GM12878 (cell line): ENCODE measurements at regions not wholly inside any gene's neighbourhood (a gene's known extent, or its start where the extent isn't known, plus 50 kb on each side); places are given as distances from the start of the nearest gene placed in this dataset.

Experiments used
- ATF3 ChIP-seq: IDR thresholded peaks from 2 replicates; pipeline ENCODE4 v1.6.1; 2011; ENCODE audit warnings: low read depth, mild to moderate bottlenecking, low read length, moderate library complexity, borderline replicate concordance; ENCODE audit errors: extremely low read depth
- BRCA1 ChIP-seq: IDR thresholded peaks from 2 replicates; pipeline ENCODE4 v1.6.1; 2011; ENCODE audit warnings: low read depth, low read length, improper control_type of control experiment
- CREB1 ChIP-seq: IDR thresholded peaks from 2 replicates; pipeline ENCODE4 v1.6.1; 2012; ENCODE audit warnings: low read depth, mild to moderate bottlenecking, inconsistent platforms
- ETV6 ChIP-seq, 2 experiments: fragments of 450-650 bp in 1 of 2; IDR thresholded peaks in 1 of 2; conservative IDR thresholded peaks in 1 of 2; 2 replicates each; pipeline ENCODE4 v1.6.1; 2014; ENCODE audit warnings: antibody characterized with exemption in 1 of 2, borderline replicate concordance in 1 of 2, low read depth in 1 of 2, mild to moderate bottlenecking in 1 of 2, moderate library complexity in 1 of 2
- FOXK2 ChIP-seq: fragments of 450-650 bp; IDR thresholded peaks from 2 replicates; pipeline ENCODE4 v1.6.1; 2017; ENCODE audit warnings: mild to moderate bottlenecking, moderate library complexity
- HDAC6 ChIP-seq: fragments of 200-600 bp; sonication (generic); IDR thresholded peaks from one replicate; pipeline ENCODE4 v1.8.0; 2017; ENCODE audit warnings: antibody characterized with exemption; ENCODE audit not compliant: unreplicated experiment
- IRF4 ChIP-seq: IDR thresholded peaks from 2 replicates; pipeline ENCODE4 v1.6.1; 2011; ENCODE audit warnings: low read depth, low read length
- LARP7 ChIP-seq: fragments of 450-650 bp; IDR thresholded peaks from 2 replicates; pipeline ENCODE4 v1.6.1; 2017; ENCODE audit warnings: mild to moderate bottlenecking
- MAX ChIP-seq: IDR thresholded peaks from 2 replicates; pipeline ENCODE4 v1.6.1; 2012; ENCODE audit warnings: low read depth, low read length, improper control_type of control experiment
- MYC ChIP-seq: IDR thresholded peaks from 2 replicates; pipeline ENCODE4 v1.6.1; 2011; ENCODE audit warnings: mild to moderate bottlenecking, low read length, moderate library complexity, inconsistent platforms; ENCODE audit not compliant: insufficient read depth, insufficient replicate concordance, insufficient read length, severe bottlenecking
- NBN ChIP-seq: fragments of 450-650 bp; IDR thresholded peaks from 2 replicates; pipeline ENCODE4 v1.6.1; 2016
- NFYB ChIP-seq: IDR thresholded peaks from 2 replicates; pipeline ENCODE4 v1.6.1; 2011; ENCODE audit warnings: low read depth, mild to moderate bottlenecking, low read length, improper control_type of control experiment, moderate library complexity; ENCODE audit not compliant: insufficient read depth
- NR2C2 ChIP-seq: IDR thresholded peaks from 2 replicates; pipeline ENCODE4 v1.6.1; 2011; ENCODE audit warnings: borderline replicate concordance, low read depth; ENCODE audit not compliant: control insufficient read depth, insufficient read length
- POU2F2 ChIP-seq: IDR thresholded peaks from 3 replicates; pipeline ENCODE4 v1.6.1; 2011; ENCODE audit warnings: low read depth, mild to moderate bottlenecking, low read length, borderline replicate concordance
- PRDM15 ChIP-seq: fragments of 450-650 bp; formaldehyde crosslinking; IDR thresholded peaks from 2 replicates; pipeline ENCODE4 v1.4.0; 2020; ENCODE audit warnings: mild to moderate bottlenecking, moderate library complexity
- RAD51 ChIP-seq: fragments of 450-650 bp; IDR thresholded peaks from 2 replicates; pipeline ENCODE4 v1.6.1; 2016; ENCODE audit warnings: moderate library complexity, mild to moderate bottlenecking, inconsistent platforms
- REST ChIP-seq: IDR thresholded peaks from 2 replicates; pipeline ENCODE4 v1.6.1; 2012; ENCODE audit warnings: mild to moderate bottlenecking, low read depth, low read length
- RUNX3 ChIP-seq: IDR thresholded peaks from 2 replicates; pipeline ENCODE4 v1.6.1; 2012; ENCODE audit warnings: low read length, inconsistent platforms
- SIX5 ChIP-seq: IDR thresholded peaks from 2 replicates; pipeline ENCODE4 v1.6.1; 2011; ENCODE audit warnings: mild to moderate bottlenecking, low read depth, low read length, moderate library complexity; ENCODE audit not compliant: severe bottlenecking
- SREBF2 ChIP-seq: IDR thresholded peaks from 2 replicates; pipeline ENCODE4 v1.6.1; 2012; ENCODE audit warnings: mild to moderate bottlenecking, low read length
- SUPT20H ChIP-seq: IDR thresholded peaks from 2 replicates; pipeline ENCODE4 v1.6.1; 2011; ENCODE audit warnings: low read depth, mild to moderate bottlenecking, low read length, moderate library complexity, borderline replicate concordance; ENCODE audit not compliant: control insufficient read depth
- TAF1 ChIP-seq: IDR thresholded peaks from 2 replicates; pipeline ENCODE4 v1.6.1; 2011; ENCODE audit warnings: mild to moderate bottlenecking, low read depth, low read length, borderline replicate concordance
- TBL1XR1 ChIP-seq: IDR thresholded peaks from 2 replicates; pipeline ENCODE4 v1.6.1; 2012; ENCODE audit warnings: low read depth, low read length, improper control_type of control experiment
- TCF12 ChIP-seq: IDR thresholded peaks from 2 replicates; pipeline ENCODE4 v1.6.1; 2011; ENCODE audit warnings: low read depth, mild to moderate bottlenecking, low read length
- ZBED1 ChIP-seq: IDR thresholded peaks from 2 replicates; pipeline ENCODE4 v1.6.1; 2016; ENCODE audit warnings: borderline replicate concordance

- TF ChIP-seq REST (no peak), SREBF2 (no peak), ETV6 (conservative IDR thresholded peaks at IDR 0.05 in 1 of 2, IDR thresholded peaks at IDR 0.05 in 1 of 2; ENCODE audit: borderline replicate concordance in 1 of 2, low read depth in 1 of 2) (no peak), MAX (no peak), SUPT20H (no peak), RUNX3 (0 out of 2 replicates have a peak, but pooled peaks have one; percentile 16), PRDM15 (CRISPR knock-in tag) (no peak), ATF3 (no peak), TAF1 (no peak), RAD51 (peak; percentile 28; the same call in 1 of the 2 replicates), NBN (peak; percentile 45), LARP7 (no peak), MYC (no peak), BRCA1 (no peak), ZBED1 (no peak), CREB1 (no peak; the same call in 1 of the 2 replicates), TBL1XR1 (no peak), FOXK2 (no peak), TCF12 (0 out of 2 replicates have a peak, but pooled peaks have one; percentile 9), IRF4 (peak; percentile 81; the same call in 1 of the 2 replicates), NFYB (no peak), SIX5 (no peak), POU2F2 (no peak), NR2C2 (no peak), HDAC6 (no peak)
Observed at GRCh38 chr7:142583446-142583845, 165.8 kb upstream of the PRSS1 start (continued).
